ENCODE measurements at regions not wholly inside any gene's neighbourhood (a gene's known extent, or its start where the extent isn't known, plus 50 kb on each side); places are given as distances from the start of the nearest gene placed in this dataset.
"Not testable (repeated sequence)": the region's sequence is repeated elsewhere in the genome, so short reads cannot be mapped to it uniquely, and the experiment has no call there.

GRCh38 chr20:30593572-30593971 is 663.9 kb upstream of the DEFB115 start:
- DNase-seq: no peak

- no peak for DNase-seq
Measured at GRCh38 chr20:30594112-30594511, 663.4 kb upstream of the DEFB115 start.

- DNase-seq: no peak
Measured at GRCh38 chr20:30595698-30596097, 661.8 kb upstream of the DEFB115 start.

GRCh38 chr20:30597429-30597828 is 660.0 kb upstream of the DEFB115 start:
- not testable (repeated sequence) for DNase-seq

- no peak for DNase-seq
Measured at GRCh38 chr20:30598460-30599230, 658.8 kb upstream of the DEFB115 start.

- no peak for DNase-seq
Measured at GRCh38 chr20:30599990-30600389, 657.5 kb upstream of the DEFB115 start.

- no peak for DNase-seq
Measured at GRCh38 chr20:30601974-30602373, 655.5 kb upstream of the DEFB115 start.

GRCh38 chr20:30602424-30602823 is 655.0 kb upstream of the DEFB115 start:
- DNase-seq: no peak

GRCh38 chr20:30606990-30607389 is 650.5 kb upstream of the DEFB115 start:
- DNase-seq: no peak

- DNase-seq: no peak
Measured at GRCh38 chr20:30610029-30610693, 647.3 kb upstream of the DEFB115 start.

GRCh38 chr20:30610751-30611150 is 646.7 kb upstream of the DEFB115 start:
- no peak for DNase-seq

GRCh38 chr20:30611239-30611984 is 646.1 kb upstream of the DEFB115 start:
- DNase-seq: no peak

- DNase-seq: no peak
Measured at GRCh38 chr20:30612344-30612743, 645.1 kb upstream of the DEFB115 start.

GRCh38 chr20:30621346-30621745 is 636.1 kb upstream of the DEFB115 start:
- not testable (repeated sequence) for DNase-seq

GRCh38 chr20:30624310-30624709 is 633.2 kb upstream of the DEFB115 start:
- DNase-seq: not testable (repeated sequence)

- not testable (repeated sequence) for DNase-seq
Measured at GRCh38 chr20:30629376-30629775, 628.1 kb upstream of the DEFB115 start.

GRCh38 chr20:30630761-30631160 is 626.7 kb upstream of the DEFB115 start:
- no peak for DNase-seq

GRCh38 chr20:30631261-30631789 is 626.1 kb upstream of the DEFB115 start:
- DNase-seq: not testable (repeated sequence)

- not testable (repeated sequence) for DNase-seq
Measured at GRCh38 chr20:30632773-30633172, 624.7 kb upstream of the DEFB115 start.

GRCh38 chr20:30641522-30641921 is 615.9 kb upstream of the DEFB115 start:
- DNase-seq: not testable (repeated sequence)

- not testable (repeated sequence) for DNase-seq
Measured at GRCh38 chr20:30660982-30661381, 596.5 kb upstream of the DEFB115 start.

GRCh38 chr20:30668418-30668817 is 589.0 kb upstream of the DEFB115 start:
- not testable (repeated sequence) for DNase-seq

- DNase-seq: not testable (repeated sequence)
Measured at GRCh38 chr20:30669330-30670029, 588.0 kb upstream of the DEFB115 start.
